ENCODE measurements at regions not wholly inside any gene's neighbourhood (a gene's known extent, or its start where the extent isn't known, plus 50 kb on each side); places are given as distances from the start of the nearest gene placed in this dataset.
"Not testable (repeated sequence)": the region's sequence is repeated elsewhere in the genome, so short reads cannot be mapped to it uniquely, and the experiment has no call there.

- not testable (repeated sequence) for H3K9me3 ChIP-seq (ENCODE audit: control insufficient read depth, low read length); H3K9ac ChIP-seq (ENCODE audit: low read length); H3K36me3 ChIP-seq (ENCODE audit: control insufficient read depth, insufficient read depth, low read length); H3K4me3 ChIP-seq (ENCODE audit: low read length); H3K27me3 ChIP-seq (ENCODE audit: control insufficient read depth, insufficient read depth, low read length); H3K4me1 ChIP-seq (ENCODE audit: control insufficient read depth, insufficient read depth, low read length)
Observed at GRCh38 chr16:29253716-29254590, 152.6 kb downstream of the NPIPB11 start.

GRCh38 chr16:29253066-29253590, 153.4 kb downstream of the NPIPB11 start:
- not testable (repeated sequence) for H3K27me3 ChIP-seq (ENCODE audit: control insufficient read depth, insufficient read depth, low read length); H3K36me3 ChIP-seq (ENCODE audit: control insufficient read depth, insufficient read depth, low read length); H3K9ac ChIP-seq (ENCODE audit: low read length); H3K4me3 ChIP-seq (ENCODE audit: low read length); H3K4me1 ChIP-seq (ENCODE audit: control insufficient read depth, insufficient read depth, low read length); H3K9me3 ChIP-seq (ENCODE audit: control insufficient read depth, low read length)

GRCh38 chr16:29252311-29252710, 154.2 kb downstream of the NPIPB11 start:
- H3K4me3 ChIP-seq (ENCODE audit: low read length); H3K36me3 ChIP-seq (ENCODE audit: control insufficient read depth, insufficient read depth, low read length); H3K27me3 ChIP-seq (ENCODE audit: control insufficient read depth, insufficient read depth, low read length); H3K9me3 ChIP-seq (ENCODE audit: control insufficient read depth, low read length); H3K4me1 ChIP-seq (ENCODE audit: control insufficient read depth, insufficient read depth, low read length): not testable (repeated sequence)
- H3K9ac ChIP-seq (ENCODE audit: low read length), result peak overlapping the region; percentile 43

GRCh38 chr16:29251571-29252011, 154.9 kb downstream of the NPIPB11 start:
- Histone ChIP-seq H3K4me3 (ENCODE audit: low read length) (peak overlapping the region; percentile 19), H3K9ac (ENCODE audit: low read length) (peak overlapping the region; percentile 43)
- not testable (repeated sequence) for H3K27me3 ChIP-seq (ENCODE audit: control insufficient read depth, insufficient read depth, low read length); H3K4me1 ChIP-seq (ENCODE audit: control insufficient read depth, insufficient read depth, low read length); H3K9me3 ChIP-seq (ENCODE audit: control insufficient read depth, low read length); H3K36me3 ChIP-seq (ENCODE audit: control insufficient read depth, insufficient read depth, low read length)

GRCh38 chr16:29250923-29251434, 155.5 kb downstream of the NPIPB11 start:
- not testable (repeated sequence) for H3K9me3 ChIP-seq (ENCODE audit: control insufficient read depth, low read length); H3K4me1 ChIP-seq (ENCODE audit: control insufficient read depth, insufficient read depth, low read length); H3K4me3 ChIP-seq (ENCODE audit: low read length); H3K36me3 ChIP-seq (ENCODE audit: control insufficient read depth, insufficient read depth, low read length); H3K9ac ChIP-seq (ENCODE audit: low read length); H3K27me3 ChIP-seq (ENCODE audit: control insufficient read depth, insufficient read depth, low read length)

GRCh38 chr16:29250469-29250868, 156.0 kb downstream of the NPIPB11 start:
- not testable (repeated sequence) for H3K36me3 ChIP-seq (ENCODE audit: control insufficient read depth, insufficient read depth, low read length); H3K9ac ChIP-seq (ENCODE audit: low read length); H3K4me3 ChIP-seq (ENCODE audit: low read length); H3K4me1 ChIP-seq (ENCODE audit: control insufficient read depth, insufficient read depth, low read length); H3K27me3 ChIP-seq (ENCODE audit: control insufficient read depth, insufficient read depth, low read length); H3K9me3 ChIP-seq (ENCODE audit: control insufficient read depth, low read length)

- not testable (repeated sequence) for H3K9ac ChIP-seq (ENCODE audit: low read length); H3K27me3 ChIP-seq (ENCODE audit: control insufficient read depth, insufficient read depth, low read length); H3K4me3 ChIP-seq (ENCODE audit: low read length); H3K4me1 ChIP-seq (ENCODE audit: control insufficient read depth, insufficient read depth, low read length); H3K36me3 ChIP-seq (ENCODE audit: control insufficient read depth, insufficient read depth, low read length); H3K9me3 ChIP-seq (ENCODE audit: control insufficient read depth, low read length)
Observed at GRCh38 chr16:29248940-29249318, 157.6 kb downstream of the NPIPB11 start.

GRCh38 chr16:29248306-29248939, 158.1 kb downstream of the NPIPB11 start:
- H3K4me3 ChIP-seq (ENCODE audit: low read length); H3K27me3 ChIP-seq (ENCODE audit: control insufficient read depth, insufficient read depth, low read length); H3K9ac ChIP-seq (ENCODE audit: low read length); H3K4me1 ChIP-seq (ENCODE audit: control insufficient read depth, insufficient read depth, low read length); H3K36me3 ChIP-seq (ENCODE audit: control insufficient read depth, insufficient read depth, low read length); H3K9me3 ChIP-seq (ENCODE audit: control insufficient read depth, low read length): not testable (repeated sequence)

GRCh38 chr16:29246091-29246490, 160.4 kb downstream of the NPIPB11 start:
- H3K36me3 ChIP-seq (ENCODE audit: control insufficient read depth, insufficient read depth, low read length); H3K4me3 ChIP-seq (ENCODE audit: low read length); H3K9me3 ChIP-seq (ENCODE audit: control insufficient read depth, low read length); H3K27me3 ChIP-seq (ENCODE audit: control insufficient read depth, insufficient read depth, low read length); H3K4me1 ChIP-seq (ENCODE audit: control insufficient read depth, insufficient read depth, low read length); H3K9ac ChIP-seq (ENCODE audit: low read length): not testable (repeated sequence)

- H3K4me3 ChIP-seq (ENCODE audit: low read length), result no peak overlapping the region
- no peaks in the 10 kb centered on the region for H3K27me3 ChIP-seq (ENCODE audit: control insufficient read depth, insufficient read depth, low read length)
- H3K9ac ChIP-seq (ENCODE audit: low read length), result no peak overlapping the region
- no peaks in the 10 kb centered on the region for H3K36me3 ChIP-seq (ENCODE audit: control insufficient read depth, insufficient read depth, low read length)
- H3K9me3 ChIP-seq (ENCODE audit: control insufficient read depth, low read length), result no peaks in the 10 kb centered on the region
- no peaks in the 10 kb centered on the region for H3K4me1 ChIP-seq (ENCODE audit: control insufficient read depth, insufficient read depth, low read length)
Observed at GRCh38 chr16:29237971-29238370, 168.5 kb downstream of the NPIPB11 start.

GRCh38 chr16:29237495-29237894, 169.0 kb downstream of the NPIPB11 start:
- not testable (repeated sequence) for H3K4me3 ChIP-seq (ENCODE audit: low read length); H3K9ac ChIP-seq (ENCODE audit: low read length); H3K4me1 ChIP-seq (ENCODE audit: control insufficient read depth, insufficient read depth, low read length); H3K27me3 ChIP-seq (ENCODE audit: control insufficient read depth, insufficient read depth, low read length); H3K9me3 ChIP-seq (ENCODE audit: control insufficient read depth, low read length); H3K36me3 ChIP-seq (ENCODE audit: control insufficient read depth, insufficient read depth, low read length)

- H3K27me3 ChIP-seq (ENCODE audit: control insufficient read depth, insufficient read depth, low read length); H3K36me3 ChIP-seq (ENCODE audit: control insufficient read depth, insufficient read depth, low read length); H3K4me1 ChIP-seq (ENCODE audit: control insufficient read depth, insufficient read depth, low read length); H3K9ac ChIP-seq (ENCODE audit: low read length); H3K9me3 ChIP-seq (ENCODE audit: control insufficient read depth, low read length); H3K4me3 ChIP-seq (ENCODE audit: low read length): not testable (repeated sequence)
Observed at GRCh38 chr16:29237023-29237422, 169.5 kb downstream of the NPIPB11 start.

Data from mucosa of stomach (tissue), 1 donor.